Gastroesophageal sphincter (tissue), 3 donors: ENCODE measurements at regions not wholly inside any gene's neighbourhood (a gene's known extent, or its start where the extent isn't known, plus 50 kb on each side); places are given as distances from the start of the nearest gene placed in this dataset.

Experiments
- CTCF ChIP-seq, 4 experiments: fragments of 200-600 bp in 2 of 4; fragments of 450-650 bp in 2 of 4; sonication (generic) in 1 of 4; IDR thresholded peaks; one replicate each; pipeline ENCODE4 v1.5.1; 2017 to 2019; ENCODE audit warnings: antibody characterized with exemption in 4 of 4, mild to moderate bottlenecking in 2 of 4, moderate library complexity in 2 of 4
- EP300 ChIP-seq: sonication (generic); formaldehyde crosslinking; IDR thresholded peaks from one replicate; pipeline ENCODE4 v1.6.1; 2017; ENCODE audit warnings: antibody characterized with exemption, mild to moderate bottlenecking
- POLR2A ChIP-seq, 2 donors: fragments of 450-650 bp; IDR thresholded peaks; one replicate each; pipeline ENCODE4 v1.6.1; 2017; ENCODE audit warnings: antibody characterized with exemption in 2 of 2, mild to moderate bottlenecking in 2 of 2, moderate library complexity in 1 of 2
- POLR2AphosphoS5 ChIP-seq: sonication (generic); formaldehyde crosslinking; IDR thresholded peaks from one replicate; pipeline ENCODE4 v1.6.1; 2017; ENCODE audit warnings: antibody characterized with exemption

- no peak for TF ChIP-seq CTCF (IDR thresholded peaks at IDR 0.05)
- no peak for TF ChIP-seq EP300
- TF ChIP-seq POLR2A (IDR thresholded peaks at IDR 0.05), result no peak
- no peak for TF ChIP-seq POLR2AphosphoS5
Observed at GRCh38 chr18:71443706-71444480, 1100.2 kb downstream of the CBLN2 start.
